Astrocyte of the cerebellum (primary cell): ENCODE measurements at regions not wholly inside any gene's neighbourhood (a gene's known extent, or its start where the extent isn't known, plus 50 kb on each side); places are given as distances from the start of the nearest gene placed in this dataset.
A peak's percentile ranks its signal among the peaks of the same experiment; 100 is the strongest.

Experiments
- DNase-seq: peaks from one replicate; pipeline ENCODE4 v3.0.0-alpha.2; 2011; ENCODE audit warnings: low read depth
- H3K4me3 ChIP-seq: 2 replicates; pipeline ENCODE4 v1.5.1; 2011; ENCODE audit warnings: mild to moderate bottlenecking, low read depth, low read length, moderate library complexity
- in situ Hi-C: cut with HindIII; loops from 2 replicates; pipeline ENCODE4 v1.10.0; 2017; ENCODE audit warnings: low sequenced_read_pairs
- TF ChIP-seq, protein P1 (sequence below): IDR thresholded peaks from 2 replicates; pipeline ENCODE4 v1.5.1; 2012; ENCODE audit warnings: low read length, low read depth, moderate library complexity, mild to moderate bottlenecking; ENCODE audit errors: missing control alignments

DNA sequence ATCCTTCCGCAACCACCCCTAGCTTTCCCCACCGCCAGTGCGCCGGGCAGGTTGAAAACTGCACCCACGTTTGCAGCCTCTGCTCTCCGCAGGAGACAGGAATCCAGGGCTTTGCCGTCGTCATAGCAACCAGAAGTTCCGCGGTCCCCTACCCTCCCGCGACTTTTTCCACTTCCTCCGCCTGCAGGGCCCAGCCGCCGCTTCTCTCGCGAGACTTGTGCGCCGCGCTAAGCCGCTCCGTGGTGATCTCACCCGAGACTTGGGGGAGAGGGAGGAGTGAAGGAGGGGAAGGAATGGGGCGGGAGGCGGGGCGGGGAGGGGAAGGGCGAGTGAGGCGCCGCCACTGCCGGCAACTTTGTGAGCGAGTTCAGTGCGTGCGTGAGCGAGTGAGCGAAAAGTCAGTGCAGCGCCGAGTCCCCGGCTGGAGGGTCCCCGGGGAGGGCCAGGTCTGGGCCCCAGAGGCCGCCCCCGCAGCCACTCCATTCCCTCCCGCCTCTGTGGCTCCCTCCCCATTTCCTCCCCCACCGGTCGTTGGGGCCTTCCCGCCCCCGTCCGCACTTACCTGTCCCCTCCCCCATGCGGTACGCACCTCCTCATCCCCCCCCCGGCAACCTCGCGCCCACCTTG, 413.0 kb downstream of the PCNX1 start, which contains the start of gene SIPA1L1:
SIPA1L1 (plus strand) TSS at position 370 of the 627 bp plus-strand sequence.
- DNase-seq = peak; percentile 97
- TF ChIP-seq, protein P1, sequence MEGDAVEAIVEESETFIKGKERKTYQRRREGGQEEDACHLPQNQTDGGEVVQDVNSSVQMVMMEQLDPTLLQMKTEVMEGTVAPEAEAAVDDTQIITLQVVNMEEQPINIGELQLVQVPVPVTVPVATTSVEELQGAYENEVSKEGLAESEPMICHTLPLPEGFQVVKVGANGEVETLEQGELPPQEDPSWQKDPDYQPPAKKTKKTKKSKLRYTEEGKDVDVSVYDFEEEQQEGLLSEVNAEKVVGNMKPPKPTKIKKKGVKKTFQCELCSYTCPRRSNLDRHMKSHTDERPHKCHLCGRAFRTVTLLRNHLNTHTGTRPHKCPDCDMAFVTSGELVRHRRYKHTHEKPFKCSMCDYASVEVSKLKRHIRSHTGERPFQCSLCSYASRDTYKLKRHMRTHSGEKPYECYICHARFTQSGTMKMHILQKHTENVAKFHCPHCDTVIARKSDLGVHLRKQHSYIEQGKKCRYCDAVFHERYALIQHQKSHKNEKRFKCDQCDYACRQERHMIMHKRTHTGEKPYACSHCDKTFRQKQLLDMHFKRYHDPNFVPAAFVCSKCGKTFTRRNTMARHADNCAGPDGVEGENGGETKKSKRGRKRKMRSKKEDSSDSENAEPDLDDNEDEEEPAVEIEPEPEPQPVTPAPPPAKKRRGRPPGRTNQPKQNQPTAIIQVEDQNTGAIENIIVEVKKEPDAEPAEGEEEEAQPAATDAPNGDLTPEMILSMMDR = no peak
- peak within 1 kb of the TSS; percentile 94 for H3K4me3 ChIP-seq
- in situ Hi-C loops = no loop called here

- no peak for DNase-seq
- peak overlapping the region; percentile 94 for H3K4me3 ChIP-seq
- TF ChIP-seq, protein P1 = no peak
- in situ Hi-C loops = no loop called here
Observed at GRCh38 chr14:71320734-71321573, 413.7 kb downstream of the PCNX1 start.

GRCh38 chr14:71321574-71322315, 414.5 kb downstream of the PCNX1 start:
- in situ Hi-C loops = no loop called here
- H3K4me3 ChIP-seq = peak overlapping the region; percentile 94
- TF ChIP-seq, protein P1 = no peak
- DNase-seq = peak; percentile 47

DNA sequence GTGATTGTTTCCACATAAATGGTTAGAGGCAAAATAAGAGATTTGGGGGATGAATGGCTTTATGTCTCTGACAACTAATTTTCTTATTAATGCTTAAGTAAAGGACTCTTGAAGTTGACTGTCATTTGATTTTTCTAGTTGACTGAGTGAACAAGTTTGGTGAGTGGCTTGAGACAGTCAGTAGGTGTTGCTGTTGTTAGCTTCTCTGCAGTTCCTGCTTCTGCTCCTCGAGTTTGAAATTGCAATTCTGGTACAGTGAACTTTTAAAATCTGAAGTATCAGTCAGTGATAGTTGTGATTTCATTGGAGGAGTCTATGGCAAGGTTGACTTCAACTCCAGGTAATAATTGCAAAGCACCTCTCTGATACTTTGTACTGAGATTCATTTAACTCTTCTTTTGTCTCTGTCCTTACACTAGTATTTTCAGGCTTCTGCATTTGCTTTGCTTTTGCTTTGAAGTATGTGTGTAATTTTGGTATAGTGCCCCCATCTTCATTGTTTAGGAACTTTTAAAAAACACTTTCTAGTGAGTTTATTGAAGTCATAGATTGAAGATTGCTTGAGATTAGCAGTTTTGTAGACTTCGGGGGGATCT, 415.5 kb downstream of the PCNX1 start:
- in situ Hi-C loops = no loop called here
- TF ChIP-seq, protein P1 = peak; percentile 70
- DNase-seq = peak; percentile 34
- peak overlapping the region; percentile 94 for H3K4me3 ChIP-seq

GRCh38 chr14:71324767-71325272, 417.6 kb downstream of the PCNX1 start:
- in situ Hi-C loops = no loop called here

More at GRCh38 chr14:71324767-71325272, 417.6 kb downstream of the PCNX1 start:
- no peak overlapping the region for H3K4me3 ChIP-seq
- DNase-seq = no peak
- TF ChIP-seq, protein P1 = no peak
